HepG2 (cell line): ENCODE measurements at regions not wholly inside any gene's neighbourhood (a gene's known extent, or its start where the extent isn't known, plus 50 kb on each side); places are given as distances from the start of the nearest gene placed in this dataset.

Source experiments
- ATAC-seq: fragments of 200-7000 bp; cut with Tn5 transposase; 3 replicates; pipeline ENCODE4 v1.9.1; 2020; ENCODE audit warnings: mild to moderate bottlenecking, moderate library complexity
- BruUV-seq: library from RNA; stranded (reverse); fragments of 400-500 nt; replicated peaks from 2 replicates; lab custom pipeline; 2021; lab: Mats Ljungman, UMichigan
- CTCF ChIA-PET: fragments of 300-600 bp; formaldehyde crosslinking; extraction: SDS; loops from one replicate; lab custom pipeline; 2021; ENCODE audit warnings: low total read pairs, inconsistent platforms, low intra/inter-chr PET ratio; lab: Yijun Ruan, JAX
- POLR2A ChIA-PET: fragments of 350-600 bp; sonication (Branson Sonifier 250); formaldehyde crosslinking; loops from one replicate; lab custom pipeline; 2020; ENCODE audit warnings: antibody characterized with exemption, inconsistent platforms; lab: Yijun Ruan, JAX
- DNase-seq: peaks from one replicate; pipeline ENCODE4 v3.0.0-alpha.2; 2015; ENCODE audit warnings: low spot score
- FAIRE-seq: peaks from 3 replicates; lab custom pipeline; 2011; peaks lifted over from hg19 to GRCh38; lab: Jason Lieb, UNC
- H2AFZ ChIP-seq: one replicate; pipeline ENCODE4 v1.6.1; 2011; ENCODE audit warnings: low read length, inconsistent platforms
- H3K27ac ChIP-seq: fragments of 300-600 bp; 3 replicates; pipeline ENCODE4 v1.8.0; 2011; ENCODE audit warnings: mixed run types, mild to moderate bottlenecking, mixed read lengths, low read length, inconsistent platforms; ENCODE audit not compliant: insufficient read depth; ENCODE audit errors: extremely low read length
- H3K27me3 ChIP-seq, 2 experiments: fragments of 200-600 bp in 1 of 2; 2 replicates in 1 of 2; 3 replicates in 1 of 2; pipeline versions ENCODE4 v1.6.0 to v1.8.0; 2011; ENCODE audit warnings: low read length in 2 of 2, mild to moderate bottlenecking in 2 of 2, moderate library complexity in 2 of 2, inconsistent platforms in 1 of 2; ENCODE audit not compliant: insufficient read depth in 2 of 2, control insufficient read depth in 1 of 2
- H3K36me3 ChIP-seq, 2 experiments: fragments of 200-600 bp in 1 of 2; replicated peaks in 1 of 2; 2 replicates in 1 of 2; 3 replicates in 1 of 2; pipeline versions ENCODE4 v1.5.1 to v1.8.0; 2011; ENCODE audit warnings: low read length in 2 of 2, inconsistent platforms in 1 of 2; ENCODE audit not compliant: insufficient read depth in 2 of 2, control insufficient read depth in 1 of 2
- H3K4me1 ChIP-seq: 2 replicates; pipeline ENCODE4 v1.5.1; 2012; ENCODE audit warnings: low read length, inconsistent platforms; ENCODE audit not compliant: insufficient read depth
- H3K4me2 ChIP-seq: 2 replicates; pipeline ENCODE4 v1.6.0; 2011; ENCODE audit warnings: low read depth, low read length, inconsistent platforms
- H3K4me3 ChIP-seq, 3 experiments: fragments of 200-600 bp in 1 of 3; sonication (generic), shearing (Covaris generic) in 1 of 3; replicated peaks in 1 of 3; 2 replicates each; pipeline ENCODE4 v1.5.1; 2011 to 2016; ENCODE audit warnings: low read length in 3 of 3, inconsistent platforms in 2 of 3, low read depth in 2 of 3, mild to moderate bottlenecking in 2 of 3, control low read depth in 1 of 3, mixed read lengths in 1 of 3; ENCODE audit not compliant: insufficient read depth in 1 of 3
- H3K79me2 ChIP-seq: one replicate; pipeline ENCODE4 v1.6.1; 2011; ENCODE audit warnings: low read length, inconsistent platforms; ENCODE audit not compliant: insufficient read depth
- H3K9ac ChIP-seq: 2 replicates; pipeline ENCODE4 v1.6.0; 2011; ENCODE audit warnings: mild to moderate bottlenecking, low read depth, low read length, inconsistent platforms; ENCODE audit not compliant: insufficient read depth
- H3K9me3 ChIP-seq: 2 replicates; pipeline ENCODE4 v1.5.1; 2012; ENCODE audit warnings: mild to moderate bottlenecking, low read length
- H4K20me1 ChIP-seq: 2 replicates; pipeline ENCODE4 v1.6.0; 2011; ENCODE audit warnings: inconsistent platforms, mild to moderate bottlenecking, low read length, moderate library complexity; ENCODE audit not compliant: insufficient read depth
- DMAP1 ChIP-seq: IDR thresholded peaks from 2 replicates; pipeline ENCODE4 v1.6.1; 2016
- JARID2 ChIP-seq: sonication (generic); formaldehyde crosslinking; IDR thresholded peaks from 2 replicates; pipeline ENCODE4 v1.8.1; 2023; ENCODE audit warnings: missing genetic modification reagents, inconsistent platforms; ENCODE audit not compliant: insufficient replicate concordance
- KDM5A ChIP-seq: fragments of 200-600 bp; sonication (generic); IDR thresholded peaks from 2 replicates; pipeline ENCODE4 v1.7.0; 2018; ENCODE audit warnings: antibody characterized with exemption, mild to moderate bottlenecking, low read length, borderline replicate concordance
- MLLT10 ChIP-seq: sonication (generic); formaldehyde crosslinking; IDR thresholded peaks from 2 replicates; pipeline ENCODE4 v1.4.0; 2020; ENCODE audit warnings: missing genetic modification reagents
- RNF2 ChIP-seq: fragments of 450-650 bp; conservative IDR thresholded peaks from 2 replicates; pipeline ENCODE4 v1.6.1; 2016; ENCODE audit warnings: low read depth
- ZNF263 ChIP-seq: sonication (generic); formaldehyde crosslinking; IDR thresholded peaks from 2 replicates; pipeline ENCODE4 v1.4.0; 2020; ENCODE audit warnings: missing genetic modification reagents
- ZNF44 ChIP-seq: sonication (generic); formaldehyde crosslinking; IDR thresholded peaks from 2 replicates; pipeline ENCODE4 v1.5.1; 2020; ENCODE audit warnings: mild to moderate bottlenecking, missing genetic modification reagents
- ZNF484 ChIP-seq: sonication (generic); formaldehyde crosslinking; IDR thresholded peaks from 2 replicates; pipeline ENCODE4 v1.5.1; 2020; ENCODE audit warnings: mild to moderate bottlenecking, low read depth, missing genetic modification reagents, borderline replicate concordance
- ZNF589 ChIP-seq: sonication (generic); formaldehyde crosslinking; conservative IDR thresholded peaks from 2 replicates; pipeline ENCODE4 v1.8.0; 2022; ENCODE audit warnings: mild to moderate bottlenecking, moderate library complexity, missing genetic modification reagents
- ZNF777 ChIP-seq: sonication (generic); formaldehyde crosslinking; IDR thresholded peaks from 2 replicates; pipeline ENCODE4 v1.4.0; 2020; ENCODE audit warnings: missing genetic modification reagents
- ZNF839 ChIP-seq: sonication (generic); formaldehyde crosslinking; IDR thresholded peaks from 2 replicates; pipeline ENCODE4 v1.4.0; 2020; ENCODE audit warnings: missing genetic modification reagents, mild to moderate bottlenecking, borderline replicate concordance
- WGBS: methylation state at CpG from one replicate; pipeline ENCODE4 v1.1.6; 2017; ENCODE audit warnings: low lambda C conversion rate; 5-methylcytosine and 5-hydroxymethylcytosine counted together
- in situ Hi-C: cut with HindIII; loops from 2 replicates; pipeline ENCODE4 v1.10.0; 2017; ENCODE audit warnings: low pct_unique_long_range_greater_than_20kb; ENCODE audit not compliant: extremely low pct_ligation_motif_present
- intact Hi-C: fragments of 100-400 bp; cut with micrococcal nuclease; formaldehyde crosslinking; loops from one replicate; pipeline ENCODE4 v1.10.0; 2022; ENCODE audit not compliant: unreplicated experiment
- TF ChIP-seq, protein P1 (sequence below): sonication (generic); formaldehyde crosslinking; IDR thresholded peaks from 2 replicates; pipeline ENCODE4 v1.5.0; 2020; ENCODE audit warnings: mild to moderate bottlenecking, missing genetic modification reagents
- TF ChIP-seq, protein P2 (sequence below): sonication (generic); formaldehyde crosslinking; IDR thresholded peaks from 2 replicates; pipeline ENCODE4 v1.4.0; 2020; ENCODE audit warnings: missing genetic modification reagents, mild to moderate bottlenecking, borderline replicate concordance

DNA sequence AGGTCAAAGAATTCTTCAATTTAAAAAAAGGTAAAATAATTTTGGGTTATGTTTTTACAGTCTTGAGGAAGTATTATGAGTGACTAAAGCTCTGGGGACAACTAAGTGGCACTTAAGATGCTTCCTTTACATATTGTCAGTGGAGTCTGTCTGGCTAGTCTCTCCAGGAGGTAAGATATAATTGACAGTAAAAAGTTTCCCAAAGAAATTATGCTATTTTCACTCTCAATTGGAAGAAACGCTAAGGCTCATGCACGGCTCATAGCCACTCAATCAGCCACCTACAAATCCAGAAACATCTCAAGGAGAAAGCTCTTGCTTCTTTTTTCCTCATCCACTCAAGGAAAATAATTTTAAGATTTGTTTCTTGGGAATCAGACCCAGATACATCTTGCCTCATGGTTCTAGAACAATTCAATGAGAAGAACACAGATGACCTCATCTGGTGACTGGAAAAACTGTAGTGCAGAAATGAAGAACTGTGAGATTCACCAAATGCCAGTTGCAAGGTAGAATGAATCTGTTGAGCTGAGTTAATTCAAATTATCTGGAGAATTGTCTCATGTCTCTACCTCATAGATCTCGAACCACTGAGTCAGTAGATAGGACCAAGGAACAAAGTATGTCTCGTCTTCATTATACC lies 252.9 kb downstream of the TPBG start:
- no peaks in the 10 kb centered on the region for H3K36me3 ChIP-seq
- H3K79me2 ChIP-seq = no peaks in the 10 kb centered on the region
- 8% methylated on average over 4 of the region's 4 CpGs for WGBS
- no peak overlapping the region for H2AFZ ChIP-seq
- no peaks in the 10 kb centered on the region for H4K20me1 ChIP-seq
- in situ Hi-C loops (no loop called here), intact Hi-C loops (no loop called here)
- ChIA-PET CTCF (no interaction called here), POLR2A (no interaction called here)
- no peaks in the 10 kb centered on the region for H3K4me1 ChIP-seq
- ATAC-seq = no peak
- no peaks in the 10 kb centered on the region for H3K27me3 ChIP-seq
- no peak for FAIRE-seq
- H3K27ac ChIP-seq = no peak overlapping the region
- H3K4me2 ChIP-seq = no peak overlapping the region
- DNase-seq = no peak
- no peaks in the 10 kb centered on the region for H3K9me3 ChIP-seq
- no peak overlapping the region for H3K9ac ChIP-seq
- H3K4me3 ChIP-seq = no peak overlapping the region
- TF ChIP-seq ZNF484 (CRISPR knock-in tag) (no peak), RNF2 (no peak), KDM5A (no peak), JARID2 (CRISPR knock-in tag) (no peak), ZNF777 (CRISPR knock-in tag) (no peak), MLLT10 (CRISPR knock-in tag) (no peak), ZNF44 (CRISPR knock-in tag) (no peak), ZNF589 (CRISPR knock-in tag) (no peak), ZNF839 (CRISPR knock-in tag) (no peak), ZNF263 (CRISPR knock-in tag) (no peak), DMAP1 (CRISPR knock-in tag) (no peak)
- TF ChIP-seq, protein P1, sequence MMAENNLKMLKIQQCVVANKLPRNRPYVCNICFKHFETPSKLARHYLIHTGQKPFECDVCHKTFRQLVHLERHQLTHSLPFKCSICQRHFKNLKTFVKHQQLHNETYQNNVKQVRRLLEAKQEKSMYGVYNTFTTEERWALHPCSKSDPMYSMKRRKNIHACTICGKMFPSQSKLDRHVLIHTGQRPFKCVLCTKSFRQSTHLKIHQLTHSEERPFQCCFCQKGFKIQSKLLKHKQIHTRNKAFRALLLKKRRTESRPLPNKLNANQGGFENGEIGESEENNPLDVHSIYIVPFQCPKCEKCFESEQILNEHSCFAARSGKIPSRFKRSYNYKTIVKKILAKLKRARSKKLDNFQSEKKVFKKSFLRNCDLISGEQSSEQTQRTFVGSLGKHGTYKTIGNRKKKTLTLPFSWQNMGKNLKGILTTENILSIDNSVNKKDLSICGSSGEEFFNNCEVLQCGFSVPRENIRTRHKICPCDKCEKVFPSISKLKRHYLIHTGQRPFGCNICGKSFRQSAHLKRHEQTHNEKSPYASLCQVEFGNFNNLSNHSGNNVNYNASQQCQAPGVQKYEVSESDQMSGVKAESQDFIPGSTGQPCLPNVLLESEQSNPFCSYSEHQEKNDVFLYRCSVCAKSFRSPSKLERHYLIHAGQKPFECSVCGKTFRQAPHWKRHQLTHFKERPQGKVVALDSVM (CRISPR knock-in tag) = no peak
- TF ChIP-seq, protein P2, sequence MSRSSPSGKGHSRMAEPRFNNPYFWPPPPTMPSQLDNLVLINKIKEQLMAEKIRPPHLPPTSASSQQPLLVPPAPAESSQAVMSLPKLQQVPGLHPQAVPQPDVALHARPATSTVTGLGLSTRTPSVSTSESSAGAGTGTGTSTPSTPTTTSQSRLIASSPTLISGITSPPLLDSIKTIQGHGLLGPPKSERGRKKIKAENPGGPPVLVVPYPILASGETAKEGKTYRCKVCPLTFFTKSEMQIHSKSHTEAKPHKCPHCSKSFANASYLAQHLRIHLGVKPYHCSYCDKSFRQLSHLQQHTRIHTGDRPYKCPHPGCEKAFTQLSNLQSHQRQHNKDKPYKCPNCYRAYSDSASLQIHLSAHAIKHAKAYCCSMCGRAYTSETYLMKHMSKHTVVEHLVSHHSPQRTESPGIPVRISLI (CRISPR knock-in tag) = no peak
- BruUV-seq = no TSS peak
